ENCODE measurements at regions not wholly inside any gene's neighbourhood (a gene's known extent, or its start where the extent isn't known, plus 50 kb on each side); places are given as distances from the start of the nearest gene placed in this dataset.
"Not testable (repeated sequence)": the region's sequence is repeated elsewhere in the genome, so short reads cannot be mapped to it uniquely, and the experiment has no call there.

DNA sequence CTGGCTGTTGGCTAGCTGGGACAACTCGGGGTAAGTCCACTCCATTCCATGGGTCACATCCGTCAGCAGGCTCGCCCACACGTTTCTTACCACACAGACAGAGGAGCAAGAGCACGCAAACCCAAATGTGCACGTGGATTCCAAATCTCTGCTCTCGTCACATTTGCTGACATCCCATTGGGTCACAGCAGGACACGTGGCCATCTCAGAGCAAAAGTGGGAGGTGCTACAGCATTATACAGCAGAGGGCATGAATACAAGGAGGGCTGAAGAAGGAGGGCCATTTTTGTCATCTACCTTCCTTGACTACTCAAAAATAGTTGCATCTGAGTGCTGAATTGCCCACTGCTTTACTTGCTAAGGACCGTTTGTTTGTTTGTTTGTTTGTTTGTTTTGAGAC lies 84.7 kb downstream of the RBBP6 start:
- DNase-seq (ENCODE audit: low read depth in 1 of 2, low spot score in 1 of 2): no peak

DNA sequence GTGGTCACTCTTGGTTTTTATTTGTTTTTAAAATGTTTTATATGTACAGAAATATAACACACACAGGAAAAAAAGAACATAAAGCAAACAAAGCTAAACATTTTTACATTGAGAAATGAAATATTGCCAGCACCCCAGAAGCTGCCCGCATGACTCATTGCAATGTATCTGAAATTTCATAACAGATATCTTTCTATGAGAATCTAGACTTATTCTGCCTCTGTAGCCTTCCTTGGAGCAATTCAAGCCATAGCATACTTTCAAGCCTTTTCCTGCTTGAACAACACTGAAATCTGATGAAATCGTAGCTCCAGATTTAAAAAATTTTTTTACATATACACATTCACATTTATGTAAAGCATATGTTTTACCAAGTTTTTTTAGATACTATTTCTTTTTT lies 86.9 kb downstream of the RBBP6 start:
- no peak for DNase-seq (ENCODE audit: low read depth in 1 of 2, low spot score in 1 of 2)

DNA sequence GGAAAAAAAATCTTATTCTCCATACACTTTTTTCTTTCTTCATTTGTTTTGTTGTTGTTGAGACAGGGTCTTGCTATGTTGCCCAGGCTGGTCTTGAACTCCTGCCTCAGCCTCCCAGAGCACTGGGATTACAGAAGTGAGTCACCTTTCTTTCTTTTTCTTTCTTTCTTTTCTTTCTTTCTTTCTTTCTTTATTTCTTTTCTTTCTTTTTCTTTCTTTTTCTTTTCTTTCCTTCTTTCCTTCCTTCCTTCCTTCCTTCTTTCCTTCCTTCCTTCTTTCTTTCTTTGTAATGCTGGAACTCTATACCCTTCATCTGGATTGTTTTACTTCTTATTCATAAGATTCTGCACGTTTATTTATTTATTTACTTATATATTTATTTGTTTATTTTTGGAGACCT lies 94.5 kb upstream of the TNRC6A start:
- no peak for DNase-seq (ENCODE audit: low read depth in 1 of 2, low spot score in 1 of 2)

DNA sequence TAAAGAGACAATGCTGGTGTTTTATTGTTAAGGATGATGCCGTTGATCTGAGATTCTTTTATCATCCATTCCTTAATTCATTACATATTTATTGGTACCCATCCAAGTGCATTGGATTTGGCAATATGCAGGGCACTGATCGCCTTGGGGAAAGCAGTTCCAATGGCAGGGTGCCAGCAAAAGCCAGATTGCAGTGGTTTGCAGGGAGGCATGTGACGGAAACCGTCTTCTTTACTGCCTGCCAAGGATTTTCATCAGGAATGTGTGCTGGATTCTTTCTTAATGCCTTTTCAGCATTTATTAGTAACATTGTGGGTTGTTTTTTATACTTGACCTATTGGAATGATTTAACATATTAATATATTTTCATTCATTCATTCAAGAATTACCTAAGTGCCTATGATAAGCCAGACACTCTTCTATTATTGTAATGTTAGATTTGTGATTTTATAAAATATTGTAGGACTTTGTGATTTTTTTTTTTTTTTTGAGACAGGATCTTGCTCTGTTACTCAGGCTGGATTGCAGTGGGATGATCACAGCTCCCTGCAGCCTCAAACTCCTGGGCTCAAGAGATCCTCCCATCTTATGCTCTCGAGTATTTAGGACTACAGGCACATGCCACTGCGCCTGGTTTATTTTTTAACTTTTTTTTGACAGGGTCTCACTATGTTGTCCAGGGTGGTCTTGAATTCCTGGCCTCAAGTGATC lies 93.4 kb upstream of the TNRC6A start:
- DNase-seq (ENCODE audit: low read depth in 1 of 2, low spot score in 1 of 2): no peak

DNA sequence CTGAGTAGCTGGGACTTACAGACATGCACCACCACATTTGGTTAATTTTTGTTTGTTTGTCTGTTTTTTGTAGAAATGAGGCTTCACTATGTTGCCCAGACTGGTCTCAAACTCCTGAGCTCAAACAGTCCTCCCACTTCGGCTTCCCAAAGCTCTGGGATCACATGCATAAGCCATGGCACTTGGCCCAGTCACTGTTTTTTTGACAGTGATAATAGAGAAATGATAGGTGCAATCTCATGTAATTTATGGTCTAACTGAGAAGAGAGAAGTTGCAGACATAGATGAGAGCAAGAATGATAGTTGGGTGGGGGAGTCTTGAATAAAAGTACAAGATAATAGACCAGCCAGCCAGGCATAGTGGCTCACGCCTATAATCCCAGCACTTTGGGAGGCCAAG lies 89.7 kb upstream of the TNRC6A start:
- DNase-seq (ENCODE audit: low read depth in 1 of 2, low spot score in 1 of 2): no peak

DNA sequence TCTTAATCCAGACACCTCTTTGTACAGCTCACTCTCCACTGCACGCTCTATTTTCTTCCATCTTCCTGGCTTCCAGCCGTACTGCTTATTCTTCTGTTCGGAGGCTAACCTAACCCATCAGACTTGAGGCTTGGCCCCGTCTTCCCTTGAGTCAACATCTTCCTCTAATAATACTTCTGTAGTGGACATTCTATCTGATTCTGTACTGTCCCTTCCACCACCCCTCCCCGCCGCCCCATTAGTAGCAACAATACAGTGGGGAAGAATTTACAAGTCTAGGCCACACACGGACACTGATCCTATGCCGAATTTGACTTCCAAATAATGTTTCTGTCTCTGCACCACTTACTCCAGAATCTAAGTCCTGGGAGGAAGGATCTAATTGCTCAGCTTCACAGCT lies 86.0 kb upstream of the TNRC6A start:
- DNase-seq (ENCODE audit: low read depth in 1 of 2, low spot score in 1 of 2): no peak

DNA sequence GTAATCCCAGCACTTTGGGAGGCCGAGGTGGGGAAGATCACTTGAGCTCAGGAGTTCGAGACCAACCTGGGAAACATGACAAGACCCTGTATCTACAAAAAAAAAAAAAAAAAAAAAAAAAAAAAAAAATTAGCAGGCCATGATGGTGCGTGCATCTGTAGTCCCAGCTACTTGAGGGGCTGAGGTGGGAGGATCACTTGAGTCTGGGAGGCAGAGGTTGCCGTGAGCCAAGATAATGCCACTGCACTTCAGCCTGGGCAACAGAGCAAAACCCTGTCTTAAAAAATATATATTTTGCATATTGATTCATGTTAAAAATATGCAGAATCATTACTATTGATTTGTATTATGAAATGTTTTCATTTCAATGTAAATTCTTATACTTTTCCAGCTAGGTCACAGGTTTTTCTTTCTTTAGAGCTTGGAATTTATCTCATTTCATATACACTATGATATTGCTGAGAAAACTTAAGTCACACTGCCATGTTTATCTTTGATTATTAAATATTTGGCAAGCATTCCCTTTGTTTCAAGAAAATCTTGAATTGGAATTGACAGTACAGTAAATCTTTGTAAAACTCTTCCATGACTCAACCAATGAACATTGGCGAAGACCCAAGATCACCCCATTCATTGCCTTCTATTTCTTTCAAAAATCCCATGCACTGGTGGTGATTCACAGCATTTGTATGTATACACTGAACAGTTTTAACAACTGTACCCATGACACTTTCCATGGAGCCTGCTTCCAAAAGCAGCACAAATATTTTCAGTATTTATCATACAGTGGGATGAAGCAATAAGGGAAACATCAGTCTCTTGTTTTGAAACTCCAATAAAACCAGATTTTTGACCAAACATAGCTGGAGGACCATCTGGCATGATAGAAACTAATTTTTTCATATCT lies 83.5 kb upstream of the TNRC6A start:
- no peak for DNase-seq (ENCODE audit: low read depth in 1 of 2, low spot score in 1 of 2)

DNA sequence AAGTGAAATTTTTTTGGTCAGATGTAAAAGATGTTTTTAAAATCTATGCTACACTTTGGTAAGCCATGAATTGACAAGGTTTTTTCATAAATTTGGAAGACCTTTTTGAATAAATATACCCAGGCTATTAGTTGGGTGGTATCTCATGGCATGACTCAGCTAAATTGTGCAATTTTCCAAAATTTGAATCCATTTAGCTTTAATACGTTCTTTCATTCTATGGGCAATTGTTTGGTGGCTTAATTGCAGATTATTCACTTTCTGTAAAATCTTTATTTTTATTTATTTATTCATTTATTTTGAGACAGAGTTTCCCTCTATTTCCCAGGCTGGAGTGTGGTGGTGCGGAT lies 82.8 kb upstream of the TNRC6A start:
- DNase-seq (ENCODE audit: low read depth in 1 of 2, low spot score in 1 of 2): no peak

DNA sequence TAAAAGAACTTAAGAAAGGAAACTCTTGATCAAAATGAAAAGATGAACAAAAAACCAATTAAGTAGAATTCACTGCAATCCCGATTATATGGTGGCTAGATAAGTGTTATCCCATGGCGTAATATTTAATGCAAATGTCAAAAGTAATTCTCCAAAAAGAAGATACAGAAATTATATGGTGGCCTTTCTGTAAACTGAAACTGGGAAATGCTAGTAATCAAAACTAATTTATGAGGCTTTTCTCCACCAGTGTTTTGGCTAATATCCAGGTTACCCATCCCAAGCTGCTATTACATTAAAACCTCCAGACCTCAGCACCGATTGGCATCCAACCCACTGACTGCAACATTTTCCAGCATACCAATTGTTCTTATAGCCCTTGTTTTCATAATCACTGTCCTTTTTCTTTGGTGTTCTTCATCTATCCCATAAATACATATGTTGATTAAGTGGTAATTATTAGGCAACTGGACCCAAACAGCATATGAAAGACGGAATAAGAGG lies 77.2 kb upstream of the TNRC6A start:
- no peak for DNase-seq (ENCODE audit: low read depth in 1 of 2, low spot score in 1 of 2)

DNA sequence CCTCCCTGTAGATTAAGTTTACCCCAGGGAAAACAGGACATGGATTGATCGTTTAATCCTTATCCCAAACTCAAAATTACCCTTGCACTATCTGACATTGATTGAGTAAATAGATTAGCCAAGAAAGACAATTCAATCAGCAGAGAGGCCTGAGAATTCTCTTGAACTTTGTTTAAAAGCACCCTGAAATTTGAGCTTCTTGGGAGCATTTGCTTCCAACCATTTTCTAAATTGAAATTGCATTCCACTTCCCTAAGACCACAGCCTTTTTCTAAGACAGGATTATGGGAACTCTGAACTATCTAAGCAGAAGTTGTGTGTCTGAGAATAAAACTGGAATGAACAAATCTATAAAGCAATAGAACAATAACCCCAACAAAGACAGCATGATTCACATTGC lies 76.6 kb upstream of the TNRC6A start:
- DNase-seq (ENCODE audit: low read depth in 1 of 2, low spot score in 1 of 2): no peak

DNA sequence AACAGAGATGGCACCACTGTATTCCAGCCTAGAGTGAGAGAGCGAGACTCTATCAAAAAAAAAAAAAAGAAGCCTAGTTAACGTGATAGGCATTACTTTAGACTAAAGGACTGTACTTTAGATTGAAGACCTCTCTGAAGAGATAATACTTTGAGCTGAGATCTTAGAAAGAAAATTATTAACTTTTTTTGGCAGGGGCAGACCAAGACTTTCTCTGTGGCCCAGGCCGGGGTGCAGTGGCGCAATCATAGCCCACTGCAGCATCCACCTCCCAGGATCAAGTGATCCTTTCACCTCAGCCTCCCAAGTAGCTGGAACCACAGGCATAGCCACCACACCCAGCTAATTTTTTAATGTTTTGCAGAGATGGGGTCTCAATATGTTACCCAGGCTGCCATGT lies 75.7 kb upstream of the TNRC6A start:
- no peak for DNase-seq (ENCODE audit: low read depth in 1 of 2, low spot score in 1 of 2)

DNA sequence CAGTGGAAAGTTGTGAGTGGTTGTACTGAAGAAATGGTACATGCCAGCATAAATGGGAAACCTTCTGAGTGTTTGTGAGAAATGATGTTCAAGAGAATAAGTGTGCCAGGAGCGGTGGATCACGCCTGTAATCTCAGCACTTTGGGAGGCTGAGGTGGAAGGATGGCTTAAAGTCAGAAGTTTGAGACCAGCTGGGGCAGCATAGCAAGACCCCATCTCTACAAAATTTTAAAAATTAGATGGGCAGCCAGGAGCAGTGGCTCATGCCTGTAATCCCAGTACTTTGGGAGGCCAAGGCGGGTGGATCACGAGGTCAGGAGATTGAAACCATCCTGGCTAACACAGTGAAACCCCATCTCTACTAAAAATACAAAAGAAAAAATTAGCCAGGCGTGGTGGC lies 63.5 kb upstream of the TNRC6A start:
- DNase-seq (ENCODE audit: low read depth in 1 of 2, low spot score in 1 of 2): not testable (repeated sequence)

DNA sequence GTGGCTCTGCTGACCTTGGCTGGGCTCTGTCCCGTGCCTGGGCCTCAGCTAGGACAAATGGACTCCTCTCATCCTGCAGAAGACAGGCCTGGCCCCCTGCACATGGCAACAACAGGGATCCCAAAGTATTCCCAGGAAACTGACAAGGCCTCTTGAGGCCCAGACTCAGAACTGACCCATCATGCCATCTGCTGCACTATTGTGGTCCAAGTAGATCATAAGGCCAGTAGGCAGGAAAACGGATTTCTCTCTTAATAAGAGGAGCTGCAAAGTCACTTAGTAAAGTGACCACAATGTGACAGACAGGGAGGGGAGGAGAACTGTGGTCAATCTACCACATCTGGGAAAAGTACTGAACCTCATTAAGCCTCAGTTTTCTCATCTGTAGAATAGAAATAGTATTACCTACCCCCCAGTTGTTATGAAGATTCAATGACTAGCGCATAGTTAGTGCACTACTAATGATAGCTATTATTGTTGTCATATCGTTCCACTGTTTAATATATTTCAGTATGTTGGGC lies 62.1 kb upstream of the TNRC6A start:
- no peak for DNase-seq (ENCODE audit: low read depth in 1 of 2, low spot score in 1 of 2)

DNA sequence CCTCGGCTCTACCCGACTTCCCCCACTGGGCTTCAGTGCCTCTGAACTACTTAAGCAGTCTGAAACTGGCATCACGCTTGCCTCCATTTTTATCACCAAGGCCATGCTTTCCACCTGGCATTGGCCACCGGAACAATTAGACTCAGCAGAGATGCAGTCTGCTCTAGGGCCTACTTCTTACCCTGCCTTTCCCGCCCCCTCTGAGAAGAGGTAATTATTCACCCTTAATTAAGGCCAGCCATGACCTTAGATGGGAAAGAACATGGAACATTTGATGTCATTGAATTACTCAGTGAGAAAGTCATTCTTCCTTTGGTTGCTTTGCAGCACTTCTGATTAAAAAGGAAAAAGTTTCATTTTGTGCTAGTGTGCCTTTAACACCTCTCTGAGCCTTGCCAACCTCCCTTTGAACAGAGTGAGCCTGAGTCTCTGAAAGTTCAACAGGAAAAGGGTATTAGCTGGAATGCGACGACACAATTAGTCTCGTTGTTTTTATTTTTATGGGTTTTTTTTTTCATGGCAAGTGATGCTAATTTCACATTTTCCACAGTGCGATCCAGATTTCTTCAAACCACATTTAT lies 60.9 kb upstream of the TNRC6A start:
- DNase-seq (ENCODE audit: low read depth in 1 of 2, low spot score in 1 of 2): peak in 1 of 2 donors; percentile 58

DNA sequence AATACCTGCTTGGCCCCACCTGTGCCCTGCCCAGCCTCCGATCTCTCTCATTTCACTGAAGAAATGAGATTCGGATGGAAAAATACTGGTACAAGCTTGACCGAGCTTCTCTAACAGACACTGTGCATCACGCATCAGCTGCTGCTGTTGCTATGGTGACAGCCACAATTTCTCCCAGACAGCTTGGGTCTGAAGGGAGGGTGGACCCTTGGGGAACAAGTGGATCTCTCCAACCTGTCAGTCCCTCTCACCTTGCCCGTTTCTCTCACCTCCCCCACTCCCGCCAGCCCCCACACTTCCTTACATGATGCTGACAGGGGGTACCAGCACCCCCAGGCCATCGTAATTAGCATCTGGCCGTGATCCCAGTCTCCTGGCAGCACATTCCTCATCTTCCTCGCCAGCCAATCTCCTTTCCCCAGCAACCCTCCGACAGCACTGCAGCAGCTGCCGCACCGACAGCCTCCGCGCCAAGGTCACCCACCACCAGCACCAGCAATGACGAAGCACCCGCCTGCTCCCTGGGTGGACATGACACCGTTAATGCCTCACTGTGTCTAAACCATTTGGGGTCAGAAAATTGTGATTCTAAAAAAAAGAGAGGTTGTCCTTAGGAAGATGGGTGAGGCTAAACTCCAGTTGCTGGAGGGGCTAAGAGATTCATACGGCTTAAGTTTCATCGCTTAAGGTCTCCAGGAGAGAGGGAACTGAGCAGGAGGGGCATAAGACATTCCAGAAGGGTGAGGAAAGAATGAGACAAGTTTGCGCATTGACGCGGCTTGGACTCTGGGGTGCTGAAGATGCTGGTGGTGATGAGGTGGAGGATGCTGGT lies 58.6 kb upstream of the TNRC6A start:
- no peak for DNase-seq (ENCODE audit: low read depth in 1 of 2, low spot score in 1 of 2)

DNA sequence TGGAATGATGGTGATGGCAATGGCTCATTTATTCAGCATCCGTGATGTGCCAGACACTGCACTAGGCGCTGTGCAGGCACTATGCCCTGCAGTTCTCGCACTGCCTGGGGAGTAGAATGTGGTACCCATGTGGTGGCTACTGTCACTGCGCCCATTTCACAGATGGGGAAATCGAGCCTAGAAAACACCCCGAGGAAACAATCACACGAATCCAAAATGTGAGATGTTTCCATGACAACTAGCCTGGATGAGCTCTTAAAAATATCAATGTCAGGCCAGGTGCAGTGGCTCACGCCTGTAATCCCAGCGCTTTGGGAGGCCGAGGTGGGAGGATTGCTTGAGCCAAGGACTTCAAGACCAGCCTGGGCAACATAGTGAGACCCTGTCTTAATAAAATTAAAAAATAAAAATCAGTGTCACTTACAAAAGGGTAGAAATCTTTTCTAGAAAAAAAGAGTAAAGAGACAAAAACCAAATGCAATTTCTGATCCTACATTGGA lies 57.9 kb upstream of the TNRC6A start:
- DNase-seq (ENCODE audit: low read depth in 1 of 2, low spot score in 1 of 2): no peak

DNA sequence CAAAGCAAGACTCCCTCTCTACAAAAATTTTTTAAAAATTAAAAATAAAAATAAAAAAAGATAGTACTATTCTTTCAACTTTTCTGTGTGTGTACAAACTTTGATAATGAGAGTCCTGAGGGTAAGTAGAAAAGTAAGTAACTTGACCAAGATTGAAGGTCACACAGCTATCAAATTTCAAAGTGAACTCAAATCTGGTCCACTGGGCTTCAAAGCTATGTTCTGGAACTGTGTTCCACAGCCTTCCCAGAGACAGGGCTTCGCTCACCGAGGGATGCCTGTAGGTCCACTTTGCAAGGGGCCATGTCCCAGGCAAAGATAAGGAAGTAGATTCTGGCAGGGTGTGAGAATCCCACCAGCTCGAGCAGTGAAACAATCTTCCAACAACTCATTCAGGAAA lies 56.3 kb upstream of the TNRC6A start:
- no peak for DNase-seq (ENCODE audit: low read depth in 1 of 2, low spot score in 1 of 2)

DNA sequence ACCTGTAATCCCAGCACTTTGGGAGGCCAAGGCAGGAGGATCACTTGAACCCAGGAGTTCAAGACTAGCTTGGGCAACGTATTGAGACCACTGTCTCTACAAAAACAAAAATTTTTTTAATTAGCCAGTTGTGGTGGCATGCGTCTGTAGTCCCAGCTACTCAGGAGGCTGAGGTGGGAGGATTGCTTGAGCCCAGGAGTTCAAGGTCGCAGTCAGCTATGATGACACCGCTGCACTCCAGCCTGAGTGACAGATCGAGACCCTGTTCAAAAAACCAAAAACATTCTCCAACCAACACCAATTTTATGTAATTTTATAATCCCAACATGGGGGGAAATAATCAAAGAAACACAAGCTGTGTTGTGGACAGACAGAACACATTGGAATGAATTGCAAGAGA lies 54.6 kb upstream of the TNRC6A start:
- DNase-seq (ENCODE audit: low read depth in 1 of 2, low spot score in 1 of 2): no peak

DNA sequence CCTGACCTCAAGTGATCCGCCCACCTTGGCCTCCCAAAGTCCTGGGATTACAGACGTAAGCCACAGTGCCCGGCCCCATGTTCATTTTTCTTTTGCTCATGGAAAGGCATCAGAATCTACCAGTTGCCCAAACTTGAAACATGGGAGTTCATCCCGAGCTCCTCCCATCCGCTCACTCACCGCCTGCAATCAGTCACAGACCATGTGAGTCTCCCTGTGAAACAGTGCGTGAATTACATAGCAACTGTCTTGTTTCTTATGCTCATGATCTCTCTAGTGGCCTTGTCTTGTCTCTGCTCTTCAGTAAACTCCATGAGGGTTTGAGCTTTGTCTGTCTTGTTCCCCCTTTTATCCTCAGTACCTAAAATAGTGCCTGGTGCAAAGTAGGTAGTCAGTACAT lies 52.1 kb upstream of the TNRC6A start:
- DNase-seq (ENCODE audit: low read depth in 1 of 2, low spot score in 1 of 2): no peak
